Common myeloid progenitor, CD34-positive (primary cell): ENCODE measurements at regions not wholly inside any gene's neighbourhood (a gene's known extent, or its start where the extent isn't known, plus 50 kb on each side); places are given as distances from the start of the nearest gene placed in this dataset.

ENCODE experiments used
- CTCF ChIA-PET: fragments of 350-600 bp; sonication (Branson Sonifier 250); formaldehyde crosslinking; loops from one replicate; lab custom pipeline; 2021; ENCODE audit warnings: antibody characterized with exemption; lab: Charles Lee
- POLR2A ChIA-PET: fragments of 350-600 bp; sonication (Branson Sonifier 250); formaldehyde crosslinking; loops from one replicate; lab custom pipeline; 2021; ENCODE audit warnings: antibody characterized with exemption; lab: Charles Lee
- DNase-seq, 3 donors: peaks; one replicate each; pipeline versions ENCODE4 v3.0.0 to v3.0.0-alpha.2; 2013
- H3K27ac ChIP-seq, 2 experiments: 1 replicate in 1 of 2; 2 replicates in 1 of 2; pipeline ENCODE4 v1.7.0; 2013; ENCODE audit warnings: inconsistent platforms in 2 of 2, low read length in 2 of 2, mild to moderate bottlenecking in 2 of 2, low read depth in 1 of 2, moderate library complexity in 1 of 2; ENCODE audit not compliant: severe bottlenecking in 2 of 2, insufficient read depth in 1 of 2, poor library complexity in 1 of 2
- H3K27me3 ChIP-seq, 5 experiments: replicated peaks in 2 of 5; 1 replicate in 3 of 5; 2 replicates in 2 of 5; pipeline versions ENCODE4 v1.6.1 to v1.7.0; 2013; ENCODE audit warnings: low read length in 4 of 5, mild to moderate bottlenecking in 2 of 5, moderate library complexity in 2 of 5, inconsistent platforms in 1 of 5; ENCODE audit not compliant: insufficient read depth in 5 of 5, control insufficient read depth in 4 of 5
- H3K36me3 ChIP-seq, 4 experiments: 1 replicate in 2 of 4; 2 replicates in 2 of 4; pipeline versions ENCODE4 v1.6.1 to v1.7.0; 2013; ENCODE audit warnings: low read length in 3 of 4, control low read depth in 1 of 4, mild to moderate bottlenecking in 1 of 4; ENCODE audit not compliant: control insufficient read depth in 4 of 4, insufficient read depth in 4 of 4
- H3K4me1 ChIP-seq, 4 experiments: 1 replicate in 3 of 4; 2 replicates in 1 of 4; pipeline versions ENCODE4 v1.6.1 to v1.7.1; 2013; ENCODE audit warnings: low read length in 3 of 4, mild to moderate bottlenecking in 3 of 4, control low read depth in 1 of 4, inconsistent platforms in 1 of 4, moderate library complexity in 1 of 4; ENCODE audit not compliant: control insufficient read depth in 4 of 4, insufficient read depth in 4 of 4; ENCODE audit errors: control extremely low read depth in 1 of 4
- H3K4me3 ChIP-seq, 7 experiments: 1 replicate in 4 of 7; 2 replicates in 3 of 7; pipeline versions ENCODE4 v1.5.1 to v1.7.0; 2013; ENCODE audit warnings: mild to moderate bottlenecking in 7 of 7, low read length in 6 of 7, moderate library complexity in 6 of 7, inconsistent platforms in 2 of 7, low read depth in 2 of 7, control low read depth in 1 of 7; ENCODE audit not compliant: insufficient read depth in 4 of 7, control insufficient read depth in 1 of 7; ENCODE audit errors: extremely low read depth in 1 of 7
- H3K9me3 ChIP-seq, 5 experiments: 1 replicate in 4 of 5; 2 replicates in 1 of 5; pipeline versions ENCODE4 v1.6.1 to v1.7.1; 2013; ENCODE audit warnings: low read length in 4 of 5, mild to moderate bottlenecking in 2 of 5, inconsistent platforms in 1 of 5, low read depth in 1 of 5, moderate library complexity in 1 of 5; ENCODE audit not compliant: control insufficient read depth in 4 of 5, insufficient read depth in 2 of 5; ENCODE audit errors: control extremely low read depth in 1 of 5
- WGBS: methylation state at CpG from one replicate; pipeline ENCODE4 v1.1.5; 2013; ENCODE audit not compliant: insufficient coverage; 5-methylcytosine and 5-hydroxymethylcytosine counted together

DNA sequence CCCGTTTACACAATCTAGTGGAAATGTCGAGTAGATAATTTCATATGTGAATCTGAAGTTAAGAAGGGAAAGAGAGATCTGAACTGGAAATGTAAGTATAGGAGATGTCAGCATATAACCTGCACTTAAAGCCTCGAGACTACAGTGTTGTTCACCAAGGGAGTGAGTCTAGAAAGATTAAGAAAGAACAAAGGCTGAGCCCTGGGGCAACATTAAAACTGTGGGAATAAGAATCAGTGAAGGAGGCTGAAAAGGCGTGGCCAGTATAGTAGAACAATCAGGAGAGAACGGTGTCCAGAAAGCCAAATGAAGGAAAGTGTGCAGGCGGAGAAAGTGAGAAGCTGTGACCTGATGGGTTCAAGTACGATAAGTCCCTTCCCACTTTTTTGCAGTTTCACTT is 118.8 kb upstream of the TENM3 start:
- POLR2A ChIA-PET = no interaction called here

DNA sequence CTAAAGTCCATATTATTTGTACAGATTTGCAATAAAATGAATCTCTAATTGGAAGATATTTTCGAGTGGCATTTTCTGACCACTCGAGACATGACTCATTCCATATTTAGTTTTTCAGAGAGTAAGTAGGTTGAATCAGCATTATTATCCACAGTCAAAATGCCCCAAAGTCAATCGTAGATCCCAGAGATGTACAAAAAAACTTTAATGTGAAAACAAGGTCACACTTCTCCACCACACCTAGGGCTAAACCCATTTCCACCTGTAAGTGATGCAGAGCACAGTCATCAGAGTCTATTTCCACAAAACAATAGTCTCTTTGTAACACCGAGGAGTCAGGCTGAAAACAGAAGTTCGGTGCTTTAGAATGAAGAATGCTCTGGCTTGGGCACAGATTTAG is 117.1 kb upstream of the TENM3 start:
- ChIA-PET POLR2A (no interaction called here), CTCF (no interaction called here)
- H3K27ac ChIP-seq = no peak overlapping the region
- no peaks in the 10 kb centered on the region for H3K36me3 ChIP-seq
- no peak for DNase-seq
- 91% methylated on average over 4 of the region's 5 CpGs for WGBS
- no peaks in the 10 kb centered on the region for H3K4me1 ChIP-seq
- peaks cover 0 to 18% (median 4%) of the 10 kb centered on the region in 5 experiments for H3K9me3 ChIP-seq
- H3K27me3 ChIP-seq = peaks cover 0 to 4% (median 1%) of the 10 kb centered on the region in 5 experiments
- no peak overlapping the region for H3K4me3 ChIP-seq

More for the DNA sequence above, 118.8 kb upstream of the TENM3 start:
- Histone ChIP-seq H3K4me1 (no peaks in the 10 kb centered on the region), H3K36me3 (no peaks in the 10 kb centered on the region), H3K27me3 (peaks cover 0 to 1% (median 0%) of the 10 kb centered on the region in 5 experiments), H3K4me3 (no peak overlapping the region), H3K27ac (no peak overlapping the region), H3K9me3 (peaks cover 0 to 18% (median 4%) of the 10 kb centered on the region in 5 experiments)
- no peak for DNase-seq
- CTCF ChIA-PET = no interaction called here
- WGBS = 92% methylated on average over 6 of the region's 7 CpGs

DNA sequence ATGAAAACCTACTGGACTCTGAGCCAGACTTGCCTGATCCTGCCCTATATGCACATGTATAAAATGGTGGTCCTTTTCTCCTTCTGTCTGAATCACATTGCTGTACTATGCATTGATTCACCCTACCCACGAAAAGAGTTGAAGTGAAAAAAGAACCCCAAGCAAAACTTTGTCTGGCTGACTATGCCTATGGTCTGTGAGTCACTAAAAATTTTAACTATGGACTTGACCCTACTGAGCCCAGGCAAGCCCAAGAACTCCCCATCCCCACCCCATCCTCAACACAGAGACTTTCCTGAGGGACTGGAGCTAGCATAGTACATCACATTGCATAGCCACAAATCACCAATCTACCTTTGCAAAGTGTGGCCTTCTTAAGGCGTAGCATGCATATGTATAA is 116.6 kb upstream of the TENM3 start:
- CTCF ChIA-PET = no interaction called here
- no peak overlapping the region for H3K27ac ChIP-seq
- DNase-seq = no peak

DNA sequence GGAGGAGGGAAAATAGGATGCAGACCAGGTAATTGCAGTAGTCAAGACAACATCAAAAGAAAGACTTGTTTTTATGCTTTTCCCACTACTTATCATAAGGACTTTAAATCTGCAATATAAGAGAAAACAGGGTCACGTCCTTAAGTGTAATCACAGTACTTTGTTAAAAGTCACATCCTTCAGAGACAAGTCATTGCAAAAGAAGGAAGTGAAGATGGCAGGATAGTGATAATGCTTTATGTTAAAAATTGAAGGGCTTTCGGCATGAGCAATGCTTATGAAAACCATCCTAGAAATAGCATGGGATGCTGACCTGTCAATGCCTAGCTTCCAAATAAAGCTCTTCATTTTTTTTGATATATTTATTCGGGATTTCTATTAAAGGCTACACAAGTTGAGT is 110.2 kb upstream of the TENM3 start:
- Histone ChIP-seq H3K4me3 (no peak overlapping the region), H3K27me3 (peaks cover 4 to 41% (median 13%) of the 10 kb centered on the region in 5 experiments), H3K9me3 (no peaks in the 10 kb centered on the region), H3K4me1 (no peaks in the 10 kb centered on the region), H3K27ac (no peak overlapping the region), H3K36me3 (no peaks in the 10 kb centered on the region)
- ChIA-PET CTCF (no interaction called here), POLR2A (no interaction called here)
- no peak for DNase-seq
- no CpG with 5 or more reads among the region's 3 CpGs for WGBS

More for the DNA sequence above, 116.6 kb upstream of the TENM3 start:
- Histone ChIP-seq H3K9me3 (peaks cover 0 to 14% (median 4%) of the 10 kb centered on the region in 5 experiments), H3K36me3 (no peaks in the 10 kb centered on the region), H3K27me3 (peaks cover 0 to 4% (median 1%) of the 10 kb centered on the region in 5 experiments), H3K4me1 (no peaks in the 10 kb centered on the region), H3K4me3 (no peak overlapping the region)
- POLR2A ChIA-PET = no interaction called here
- no CpG with 5 or more reads among the region's 2 CpGs for WGBS

DNA sequence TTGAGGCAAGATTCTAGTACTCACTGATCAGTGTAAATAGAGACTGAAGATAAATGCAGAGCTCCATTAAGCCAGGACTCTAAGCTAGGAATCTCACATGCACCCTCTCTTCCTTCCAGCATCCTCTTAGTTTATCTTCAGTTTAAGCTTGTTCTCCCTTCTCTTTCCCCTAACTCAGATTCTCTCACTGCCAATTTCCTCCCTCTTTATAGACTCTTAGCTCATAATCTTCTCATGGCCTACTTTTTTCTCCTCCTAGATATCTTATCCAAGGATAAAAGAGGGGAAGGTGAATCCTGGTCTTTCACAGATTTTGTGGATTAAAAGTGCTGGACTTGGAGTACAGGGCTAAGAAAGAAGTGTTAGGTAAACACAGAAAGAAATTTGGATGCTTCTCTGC is 108.9 kb upstream of the TENM3 start:
- no peak overlapping the region for H3K27ac ChIP-seq
- ChIA-PET POLR2A (no interaction called here), CTCF (no interaction called here)
- H3K4me3 ChIP-seq = no peak overlapping the region
- H3K27me3 ChIP-seq = peaks cover 8 to 52% (median 20%) of the 10 kb centered on the region in 5 experiments
- no peak for DNase-seq
- no peaks in the 10 kb centered on the region for H3K9me3 ChIP-seq
- no peaks in the 10 kb centered on the region for H3K4me1 ChIP-seq
- no peaks in the 10 kb centered on the region for H3K36me3 ChIP-seq

DNA sequence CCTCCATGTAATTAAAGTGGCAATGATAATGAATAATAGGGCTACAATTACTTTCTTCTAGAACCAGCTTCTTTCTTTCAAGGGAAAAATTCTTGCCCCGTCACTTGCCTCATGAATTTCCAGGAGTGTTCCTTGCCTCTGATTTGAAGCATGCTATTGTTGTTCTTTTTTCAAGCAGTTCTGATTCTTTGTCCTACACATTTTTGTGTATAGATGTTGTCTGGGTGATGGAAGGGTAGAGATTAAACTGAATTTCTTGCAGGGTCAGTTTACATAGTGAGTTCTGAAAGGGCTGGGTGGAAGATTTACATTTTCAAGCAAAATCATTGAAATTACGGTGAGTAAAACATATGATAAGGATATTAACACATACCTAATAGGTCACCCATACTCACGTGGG is 107.0 kb upstream of the TENM3 start:
- DNase-seq = no peak
- Histone ChIP-seq H3K27ac (no peak overlapping the region), H3K9me3 (no peaks in the 10 kb centered on the region), H3K27me3 (peaks cover 14 to 70% (median 24%) of the 10 kb centered on the region in 5 experiments), H3K36me3 (no peaks in the 10 kb centered on the region), H3K4me1 (peaks cover 0 to 3% (median 1%) of the 10 kb centered on the region in 4 experiments), H3K4me3 (no peak overlapping the region)
- ChIA-PET POLR2A (no interaction called here), CTCF (interaction anchor here (1.6 kb wide), 1 partner anchor 11 kb away, joined by 4 read pairs; no protein-coding TSS in a partner anchor)
- 100% methylated on average over 1 of the region's 3 CpGs for WGBS

DNA sequence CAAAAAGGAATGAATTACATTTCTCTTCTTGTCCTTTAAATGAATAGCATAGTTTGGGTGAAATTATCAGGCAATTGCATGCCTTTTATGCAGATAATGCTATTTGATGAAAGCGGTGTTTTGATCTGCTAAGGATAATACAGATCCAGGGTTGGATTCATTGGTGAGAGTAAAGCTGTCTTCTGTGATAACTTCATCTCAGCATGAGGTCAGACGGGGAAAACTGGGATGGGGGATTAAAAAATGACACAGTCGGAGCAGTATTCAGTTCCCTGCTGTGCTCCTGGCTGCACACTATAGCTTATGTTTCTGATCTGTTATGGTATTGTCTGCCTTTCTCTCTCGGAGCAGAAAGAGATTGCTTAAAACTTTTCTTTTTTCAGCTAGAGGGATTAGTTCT is 105.9 kb upstream of the TENM3 start:
- Histone ChIP-seq H3K4me3 (no peak overlapping the region), H3K4me1 (peaks cover 0 to 8% (median 3%) of the 10 kb centered on the region in 4 experiments), H3K27me3 (peaks cover 19 to 81% (median 35%) of the 10 kb centered on the region in 5 experiments), H3K27ac (no peak overlapping the region), H3K9me3 (no peaks in the 10 kb centered on the region), H3K36me3 (no peaks in the 10 kb centered on the region)
- POLR2A ChIA-PET = no interaction called here
- DNase-seq = no peak
- CTCF ChIA-PET = interaction anchor here (1.6 kb wide), 1 partner anchor 10 kb away, joined by 4 read pairs; no protein-coding TSS in a partner anchor
- WGBS = 41% methylated on average over 3 of the region's 4 CpGs
